ENCODE measurements at regions not wholly inside any gene's neighbourhood (a gene's known extent, or its start where the extent isn't known, plus 50 kb on each side); places are given as distances from the start of the nearest gene placed in this dataset.

DNA sequence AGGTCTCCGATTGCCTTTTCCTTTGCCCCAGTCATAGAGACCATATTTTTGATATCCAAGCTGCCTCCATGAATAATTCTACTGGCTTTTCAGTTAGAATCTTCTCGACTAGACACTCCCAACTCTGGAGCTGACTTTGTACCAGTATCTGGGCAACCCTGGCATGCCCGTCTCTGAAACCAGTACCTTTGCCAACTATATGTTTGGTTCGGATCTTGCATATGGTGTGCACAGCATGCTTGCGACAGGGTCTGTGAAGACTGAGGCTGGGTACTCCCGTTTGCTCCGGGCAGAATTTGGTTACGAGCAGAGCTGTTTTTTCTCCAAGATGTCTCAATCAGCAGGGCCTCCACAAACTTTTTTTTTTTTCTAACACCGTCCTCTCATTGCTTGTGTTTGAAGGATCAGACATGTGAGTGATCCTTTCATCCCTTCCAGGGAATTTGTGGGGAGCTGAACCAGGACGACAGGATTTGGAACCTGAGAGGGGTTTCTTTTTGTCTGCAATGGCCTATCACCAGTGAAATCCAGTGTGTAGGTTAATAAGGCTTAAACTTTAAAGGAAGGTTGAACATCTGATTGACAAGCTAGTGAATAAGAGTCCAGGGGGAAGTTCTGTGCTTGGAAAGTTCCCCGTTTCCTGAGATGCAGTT lies 322.3 kb downstream of the MYCN start:
- no peak for DNase-seq (ENCODE audit: low read depth in 1 of 2, low spot score in 1 of 2)

DNA sequence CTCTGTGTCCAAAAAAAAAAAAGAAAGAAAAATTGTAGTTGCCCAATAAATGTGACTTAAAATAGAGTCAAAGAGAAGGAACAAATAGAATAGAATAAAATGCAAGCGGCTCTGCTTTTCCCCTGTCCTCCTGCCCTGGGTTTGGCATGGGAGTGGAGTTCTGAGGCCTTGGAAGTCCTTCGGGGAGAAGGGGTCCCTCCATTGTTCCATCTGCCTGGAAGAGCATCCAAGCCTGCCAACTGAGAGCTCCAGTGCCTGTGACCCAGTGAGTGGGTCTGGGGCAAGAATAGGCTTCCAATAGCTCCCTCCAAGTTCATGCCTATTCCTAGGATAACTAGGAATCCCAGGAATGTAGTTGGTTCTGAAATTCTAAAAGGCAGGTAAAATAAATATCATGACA lies 321.4 kb downstream of the MYCN start:
- DNase-seq (ENCODE audit: low read depth in 1 of 2, low spot score in 1 of 2), result no peak

DNA sequence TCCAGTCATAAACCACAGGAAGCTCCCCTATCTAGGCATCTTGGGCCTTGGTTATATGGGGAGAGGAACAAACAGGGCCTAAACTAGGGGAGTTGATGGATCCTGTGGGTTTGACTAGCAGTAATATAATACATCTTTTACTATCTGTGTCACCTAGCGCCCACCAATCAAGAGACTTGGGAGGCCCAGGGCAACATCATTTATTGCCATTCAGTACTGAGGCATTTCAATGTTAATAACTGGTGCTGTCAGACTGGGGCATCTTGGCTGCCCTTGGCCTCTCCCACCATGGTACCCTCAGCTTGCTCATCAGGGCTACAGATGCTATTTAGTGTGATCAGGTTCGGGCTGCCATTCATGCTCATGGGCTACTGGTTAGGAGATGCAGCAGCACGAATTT lies 320.7 kb downstream of the MYCN start:
- no peak for DNase-seq (ENCODE audit: low read depth in 1 of 2, low spot score in 1 of 2)

DNA sequence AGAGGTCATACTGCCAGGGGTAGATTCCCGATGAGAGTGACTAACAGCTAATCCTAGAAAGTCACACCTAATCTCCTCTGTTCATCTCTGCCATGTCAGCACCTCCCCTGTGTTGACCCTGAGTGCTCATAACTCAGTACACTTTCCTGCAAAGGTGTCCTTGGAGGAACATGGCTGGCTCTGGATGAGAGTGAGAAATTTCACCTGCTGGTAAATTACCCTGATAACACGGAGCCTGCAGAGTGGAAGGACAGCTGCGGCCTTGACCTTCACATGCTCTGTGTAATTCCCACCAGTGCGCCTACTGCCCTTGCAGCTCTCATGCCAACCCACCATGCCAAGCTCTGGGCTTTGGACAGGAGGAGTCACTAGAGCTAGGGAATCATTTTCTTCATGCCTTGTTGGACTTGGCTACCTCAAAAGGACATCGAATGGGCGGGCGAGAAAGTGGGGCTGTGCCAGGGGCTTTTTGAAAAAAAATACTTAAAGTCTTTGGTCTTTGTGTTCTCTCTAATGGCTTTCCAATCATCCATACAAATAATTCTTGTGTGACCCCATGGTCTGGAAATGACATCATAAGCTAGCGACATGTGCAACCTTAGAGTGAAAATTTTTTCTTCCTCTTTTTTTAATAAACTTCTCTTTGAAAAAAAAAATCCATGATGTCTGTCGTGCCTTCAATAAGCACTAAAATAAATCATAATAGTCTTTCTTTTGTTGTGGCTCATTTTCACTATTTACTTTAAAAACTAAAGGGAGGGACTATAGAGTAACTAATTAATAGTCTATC lies 319.9 kb downstream of the MYCN start:
- no peak for DNase-seq (ENCODE audit: low read depth in 1 of 2, low spot score in 1 of 2)

DNA sequence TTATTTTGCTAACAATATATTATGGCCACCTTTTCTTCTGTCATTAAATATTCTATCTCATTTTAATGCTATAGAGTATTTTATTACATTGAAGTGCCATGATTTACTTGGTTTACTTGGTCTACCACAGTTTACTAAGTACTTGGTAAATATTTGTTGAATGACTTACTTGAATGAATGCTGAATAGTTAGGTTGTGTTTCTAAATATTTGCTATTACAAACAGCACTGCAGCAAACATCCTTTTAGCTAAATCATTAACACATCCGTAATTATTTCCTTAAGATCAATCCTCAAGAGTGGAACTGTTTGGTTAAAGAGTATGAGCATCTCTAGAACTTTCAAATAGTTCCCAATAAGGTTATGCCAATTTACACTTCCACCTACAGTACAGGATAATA lies 318.7 kb downstream of the MYCN start:
- no peak for DNase-seq (ENCODE audit: low read depth in 1 of 2, low spot score in 1 of 2)

DNA sequence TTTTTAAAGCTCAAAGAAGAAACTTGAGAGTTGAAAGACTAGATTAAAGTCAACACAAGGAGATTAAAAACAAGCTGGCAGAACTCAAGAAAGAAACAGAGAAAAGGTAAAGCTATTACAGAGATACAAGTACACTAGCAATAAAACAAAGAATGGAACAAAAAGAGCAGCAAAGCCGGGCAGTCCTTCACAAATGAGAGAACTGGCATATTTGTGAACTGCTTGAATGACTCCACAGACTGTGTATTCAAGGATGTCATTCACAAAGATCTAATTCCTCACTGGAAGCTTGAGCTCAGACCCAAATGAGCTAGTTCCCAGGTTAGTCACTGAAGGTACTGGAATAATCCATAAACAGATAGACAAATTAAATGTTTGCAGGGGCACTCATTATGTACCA lies 318.0 kb downstream of the MYCN start:
- DNase-seq (ENCODE audit: low read depth in 1 of 2, low spot score in 1 of 2), result no peak

DNA sequence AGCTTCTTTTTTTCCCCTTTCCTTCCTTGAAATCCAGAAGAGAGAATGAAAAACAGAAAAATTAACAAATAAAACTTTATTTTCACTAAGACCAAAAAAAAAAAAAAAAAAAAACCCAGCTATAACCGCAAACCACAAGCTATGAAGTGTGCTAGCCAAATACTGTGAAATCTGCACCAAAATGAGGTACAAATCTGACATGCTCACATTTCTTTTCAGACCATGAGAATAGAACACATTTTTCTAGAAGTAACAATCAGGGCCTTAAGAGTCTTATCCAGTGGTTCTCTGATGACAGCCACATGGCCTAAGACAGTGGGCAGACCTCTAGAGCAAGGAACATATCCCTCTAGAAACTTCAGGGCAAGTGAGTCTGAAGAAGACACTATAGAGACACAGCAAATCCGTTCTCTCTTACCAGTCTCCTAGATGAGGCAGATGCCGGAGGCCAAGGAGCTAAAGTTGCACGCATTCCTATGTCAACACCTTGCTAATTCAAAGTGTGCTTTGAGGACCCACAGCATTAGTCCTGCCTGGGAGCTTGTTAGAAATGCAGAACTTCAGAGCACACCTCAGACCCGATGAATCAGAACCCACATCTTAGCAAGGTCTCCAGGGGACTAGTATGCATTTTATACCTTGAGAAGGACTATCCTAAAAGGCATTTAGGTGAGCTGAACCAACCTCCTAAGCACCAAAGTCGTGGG lies 317.1 kb downstream of the MYCN start:
- DNase-seq (ENCODE audit: low read depth in 1 of 2, low spot score in 1 of 2), result no peak

DNA sequence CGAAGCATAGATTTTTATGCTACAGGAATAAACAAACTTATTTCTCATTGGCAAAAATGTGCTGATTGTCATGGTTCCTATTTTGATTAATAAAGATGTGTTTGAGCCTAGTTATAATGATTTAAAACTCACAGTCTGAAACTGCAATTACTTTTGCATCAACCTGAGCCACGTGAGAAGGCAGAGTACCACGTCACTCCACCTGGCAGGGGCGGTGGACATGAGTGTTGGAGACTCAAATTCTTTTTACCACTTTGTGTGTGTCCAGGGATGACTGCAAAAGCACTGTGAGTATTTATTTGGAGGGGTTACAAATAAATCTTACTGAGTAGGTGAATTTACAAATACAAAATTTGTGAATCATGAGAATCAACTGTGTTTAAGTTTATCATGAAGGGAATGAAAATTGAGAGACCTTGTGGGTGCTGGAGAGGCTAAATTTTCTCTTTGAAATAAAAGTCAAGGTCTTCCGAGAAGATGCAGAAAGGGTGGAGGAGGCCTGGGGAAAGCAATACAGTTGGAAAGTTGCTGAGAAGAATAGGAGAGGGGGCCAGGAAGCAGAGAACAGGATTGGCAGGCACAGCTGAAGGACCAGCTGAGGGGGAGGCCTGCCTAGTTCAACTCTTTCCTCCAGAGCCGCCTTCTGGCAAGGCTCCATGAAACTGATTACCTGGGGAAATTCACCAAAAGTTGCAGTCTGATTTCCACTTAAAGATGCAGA lies 316.4 kb downstream of the MYCN start:
- DNase-seq (ENCODE audit: low read depth in 1 of 2, low spot score in 1 of 2), result no peak

DNA sequence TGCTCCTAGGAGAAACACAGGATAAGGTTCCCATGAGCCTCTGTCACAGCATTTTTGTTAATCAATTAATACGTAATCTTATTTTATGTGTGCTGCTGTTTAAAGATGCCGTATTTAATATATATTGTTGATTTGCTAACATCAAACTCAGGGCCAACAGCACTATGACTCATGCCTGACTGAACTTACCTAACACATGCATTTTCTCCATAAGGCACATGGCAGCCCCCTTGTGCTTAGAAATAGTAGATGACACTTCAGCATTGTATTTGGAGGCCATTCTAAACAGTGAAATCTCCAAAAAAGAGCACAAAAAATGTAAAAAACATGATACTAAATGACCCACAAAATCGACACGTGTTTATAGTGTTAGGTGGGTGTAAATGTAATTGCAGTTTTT lies 314.8 kb downstream of the MYCN start:
- DNase-seq (ENCODE audit: low read depth in 1 of 2, low spot score in 1 of 2), result no peak

DNA sequence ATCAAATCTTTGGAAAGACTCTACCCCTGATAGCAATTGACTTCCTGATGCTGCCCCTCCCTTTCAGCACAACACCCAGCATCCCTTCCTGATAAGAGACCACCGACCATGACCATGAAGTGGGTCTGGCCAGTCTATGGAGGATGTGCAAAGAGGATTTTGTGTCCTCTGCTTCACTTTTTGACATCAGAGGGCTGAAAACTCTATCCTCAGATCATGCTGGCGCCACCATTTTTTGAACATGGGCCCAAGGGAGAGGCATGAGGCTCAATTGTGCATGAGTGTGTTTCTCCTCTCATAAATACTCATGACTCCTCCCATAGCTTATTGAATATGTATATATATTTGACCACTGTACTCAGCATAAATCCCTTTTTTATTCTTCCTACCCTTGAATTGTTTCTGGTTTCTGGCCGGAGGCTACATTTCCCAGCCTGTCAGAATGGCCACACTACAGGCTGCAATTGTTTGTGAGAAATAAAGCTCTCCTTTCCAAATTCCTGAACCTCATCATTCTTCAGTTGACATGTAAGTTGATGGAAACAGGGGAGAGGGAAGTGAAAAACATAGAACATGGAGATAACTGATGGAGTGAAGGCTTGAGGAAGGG lies 314.1 kb downstream of the MYCN start:
- DNase-seq (ENCODE audit: low read depth in 1 of 2, low spot score in 1 of 2), result no peak

DNA sequence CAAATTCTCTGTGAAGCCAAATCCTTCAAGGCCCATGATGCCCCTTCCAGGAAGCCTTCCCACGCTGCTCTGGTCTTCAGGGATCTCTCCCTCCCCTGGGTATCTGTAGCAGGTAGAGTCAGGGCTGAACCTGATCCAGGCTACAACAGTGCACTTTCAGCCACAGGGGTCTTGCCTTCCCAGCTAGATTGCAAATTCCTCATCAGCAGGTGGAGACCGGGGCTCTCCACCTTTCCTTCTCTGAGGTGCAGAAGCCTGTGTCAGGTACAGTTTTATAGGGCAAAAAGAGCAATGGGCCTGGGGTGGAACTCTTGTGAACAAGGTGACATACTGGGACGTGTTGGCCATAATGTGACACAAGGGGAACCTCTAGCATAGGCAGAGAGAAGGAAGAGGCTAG lies 312.9 kb downstream of the MYCN start:
- no peak for DNase-seq (ENCODE audit: low read depth in 1 of 2, low spot score in 1 of 2)

DNA sequence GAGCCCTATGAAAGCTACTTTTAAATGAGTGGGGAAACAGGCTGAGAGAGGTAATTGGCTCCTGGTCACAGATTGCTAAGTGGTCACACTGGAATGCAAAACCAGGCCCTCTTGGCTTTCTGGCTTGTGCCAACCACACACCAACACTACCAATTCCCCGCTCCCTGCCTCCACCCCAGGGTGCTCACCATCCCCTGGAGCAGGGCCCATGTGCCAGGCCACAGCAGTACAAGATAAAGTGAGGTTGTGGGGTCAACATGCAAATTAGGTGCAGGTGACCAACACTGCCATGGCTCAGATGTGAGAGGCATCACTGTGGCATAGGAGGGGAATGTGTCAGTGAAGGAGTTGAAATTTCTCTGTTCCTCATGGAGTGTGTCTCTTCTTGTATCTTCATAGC lies 312.5 kb downstream of the MYCN start:
- DNase-seq (ENCODE audit: low read depth in 1 of 2, low spot score in 1 of 2), result no peak

DNA sequence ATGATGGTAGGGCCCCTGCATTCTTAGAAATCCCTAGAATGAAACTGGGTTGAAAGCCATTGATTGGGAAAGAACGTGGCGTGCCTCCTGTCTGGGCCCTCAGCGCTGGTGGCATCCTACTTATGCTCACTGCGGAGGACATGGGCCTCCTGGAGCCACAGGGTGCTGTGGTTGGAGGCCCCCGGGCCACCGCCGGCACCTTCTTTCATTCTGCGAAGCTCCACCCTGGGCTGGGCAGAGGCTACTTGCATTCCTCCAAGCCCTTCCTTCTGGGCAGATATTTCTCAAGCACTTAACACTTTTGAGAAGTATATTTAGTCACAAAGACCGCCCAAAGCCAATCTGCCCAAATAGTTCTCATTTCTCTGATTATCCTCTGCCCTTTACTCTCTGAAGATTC lies 311.9 kb downstream of the MYCN start:
- DNase-seq (ENCODE audit: low read depth in 1 of 2, low spot score in 1 of 2), result no peak

DNA sequence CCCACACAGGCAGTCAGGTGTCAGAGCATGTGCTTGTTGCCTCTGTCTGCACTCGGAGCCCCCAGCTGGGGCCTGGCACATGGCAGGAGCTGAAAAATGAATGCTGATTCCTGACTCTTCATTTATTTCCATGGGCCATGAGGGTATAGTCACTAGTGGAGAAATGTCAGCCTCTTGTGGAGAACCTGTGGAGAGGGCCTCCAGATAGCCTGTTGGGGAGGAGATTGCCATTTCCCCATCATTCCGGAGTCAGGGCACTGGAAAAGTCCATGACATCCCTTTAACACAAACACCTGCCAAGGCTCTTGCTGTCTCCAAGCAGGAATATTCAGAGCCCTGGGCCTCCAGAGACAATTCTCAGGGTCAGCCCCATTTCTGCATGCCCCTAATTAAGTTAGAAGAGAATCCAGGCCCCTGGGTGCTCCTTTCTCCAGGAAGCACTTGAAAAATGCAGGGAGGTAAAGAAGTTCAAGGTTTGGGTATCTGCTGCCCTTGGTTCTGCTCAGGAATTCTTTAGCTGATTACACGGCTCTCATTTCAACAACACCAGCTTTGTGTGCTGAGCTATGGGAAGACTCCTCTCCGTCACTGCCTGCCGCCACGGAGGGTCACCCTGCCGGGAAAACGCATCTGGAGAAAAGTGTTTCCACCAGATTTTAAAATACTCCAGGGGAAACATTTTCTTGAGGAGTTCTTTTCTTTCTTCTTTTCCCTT lies 311.3 kb downstream of the MYCN start:
- DNase-seq (ENCODE audit: low read depth in 1 of 2, low spot score in 1 of 2), result no peak

DNA sequence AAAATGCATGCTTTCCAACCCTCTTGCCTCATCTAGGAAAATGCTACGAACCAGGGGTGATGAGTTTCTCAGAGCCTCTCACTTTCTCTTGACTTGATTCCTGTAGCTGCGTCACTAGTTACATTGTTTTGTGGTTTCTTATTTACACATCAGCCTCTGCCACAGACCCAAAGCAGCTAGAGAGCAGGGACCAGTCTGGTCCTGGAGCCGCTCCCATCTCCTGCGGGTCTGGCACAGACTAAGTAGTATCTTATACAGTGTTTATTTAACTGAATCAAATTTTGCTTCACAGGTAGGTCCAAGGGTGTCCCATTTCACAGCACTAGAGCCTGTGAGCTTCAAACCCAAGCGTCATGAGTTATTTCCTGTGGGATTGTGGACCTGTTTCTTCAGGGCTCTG lies 310.5 kb downstream of the MYCN start:
- no peak for DNase-seq (ENCODE audit: low read depth in 1 of 2, low spot score in 1 of 2)

DNA sequence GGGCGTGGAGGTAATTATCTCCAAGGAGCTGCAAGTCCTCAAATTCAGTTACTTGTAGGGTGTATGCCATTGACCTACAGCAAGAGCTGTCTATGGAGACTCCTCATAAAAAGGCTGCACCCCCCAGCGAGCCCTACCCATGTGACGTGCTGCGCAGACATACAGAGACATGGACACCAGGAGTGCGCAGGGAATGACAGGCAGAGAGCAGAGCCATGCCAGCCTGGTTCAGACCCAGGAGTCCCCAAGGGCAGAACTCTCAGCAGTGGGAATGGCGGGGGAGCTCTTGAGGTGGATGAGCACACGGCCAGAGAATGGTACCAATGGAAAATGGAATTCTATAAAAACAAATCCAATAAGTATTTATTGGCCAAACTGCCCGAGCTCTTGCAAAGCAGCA lies 310.1 kb downstream of the MYCN start:
- DNase-seq (ENCODE audit: low read depth in 1 of 2, low spot score in 1 of 2), result no peak

DNA sequence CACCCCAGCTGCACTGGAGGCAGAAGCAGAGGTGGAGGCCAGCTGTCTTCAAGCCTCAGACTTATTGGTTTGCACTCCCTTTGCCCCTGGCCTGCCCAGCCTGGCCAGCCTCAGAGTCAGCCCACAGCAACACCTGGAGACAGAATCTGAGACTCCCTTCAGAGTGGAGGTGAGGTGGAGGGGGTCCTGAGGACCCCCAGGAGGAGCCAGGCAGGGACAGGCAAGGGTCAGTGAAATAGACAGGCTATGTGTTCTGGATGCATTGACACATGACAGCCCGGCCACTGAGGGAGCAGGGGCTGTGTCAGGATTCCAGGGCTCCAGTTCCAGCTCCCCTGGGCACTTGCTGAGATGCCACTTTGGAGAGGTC lies 309.7 kb downstream of the MYCN start:
- no peak for DNase-seq (ENCODE audit: low read depth in 1 of 2, low spot score in 1 of 2)

DNA sequence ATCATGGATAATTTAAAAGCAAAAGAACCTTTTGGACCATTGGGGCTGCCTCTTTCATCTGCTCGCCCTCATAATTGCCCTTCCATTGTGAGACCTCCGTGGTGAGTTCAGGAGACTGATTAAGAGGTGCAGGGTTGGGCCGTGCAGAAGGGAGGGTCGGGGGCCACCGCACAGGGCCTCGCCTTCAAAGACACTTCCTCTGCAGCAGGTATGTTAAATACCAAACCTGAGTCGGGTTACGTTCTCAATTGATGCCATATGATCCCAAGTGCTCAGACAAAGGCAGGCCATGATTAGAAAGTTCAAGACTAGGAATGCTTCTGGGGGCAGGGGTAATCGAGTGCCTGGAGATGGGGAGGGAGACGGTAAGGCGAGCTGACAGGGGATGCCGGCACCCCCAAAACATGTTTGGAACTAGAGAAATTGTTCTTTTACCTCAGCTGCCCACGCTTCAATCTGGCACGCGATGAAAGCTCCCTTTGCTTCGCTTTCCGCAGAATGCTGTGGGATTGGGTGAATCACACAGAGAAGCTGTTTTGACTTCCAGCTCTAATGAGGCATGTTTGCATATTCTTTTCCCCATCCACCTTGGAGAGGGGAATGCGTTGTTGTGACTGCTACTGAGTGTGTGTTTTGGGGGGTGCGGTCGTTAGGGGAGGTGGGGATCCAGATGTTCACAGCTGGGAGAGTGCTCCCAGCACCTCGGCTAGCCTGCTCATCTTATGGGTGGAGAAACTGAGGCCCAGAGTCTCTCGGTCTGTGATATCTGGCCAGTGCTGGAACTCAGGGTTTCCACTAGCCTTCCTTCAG lies 309.1 kb downstream of the MYCN start:
- no peak for DNase-seq (ENCODE audit: low read depth in 1 of 2, low spot score in 1 of 2)

DNA sequence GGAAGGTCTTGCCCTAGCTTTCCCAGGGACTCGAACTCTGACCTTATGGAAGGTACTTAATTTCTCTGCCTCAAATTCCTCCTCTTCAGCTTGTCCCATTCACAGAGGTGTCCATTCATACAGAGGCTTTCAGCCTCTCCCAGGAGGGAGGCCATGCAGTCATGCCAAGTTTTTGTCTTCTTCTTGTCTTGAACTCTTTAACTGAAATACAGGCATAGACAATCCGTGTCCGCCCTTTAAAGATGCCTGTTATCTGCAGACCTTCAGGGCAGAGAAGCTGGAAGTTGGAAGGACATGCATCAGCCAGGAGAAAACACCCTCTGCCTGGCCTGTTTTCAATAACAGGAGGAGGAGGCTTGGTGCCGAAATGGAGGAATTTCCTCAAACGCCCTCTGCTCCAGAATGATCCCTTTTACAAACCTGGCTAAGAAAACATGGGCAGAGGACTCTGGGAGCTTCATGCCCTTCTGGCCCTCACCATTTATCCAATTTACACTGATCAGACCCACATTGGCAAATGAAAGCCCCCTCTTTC lies 308.3 kb downstream of the MYCN start:
- DNase-seq (ENCODE audit: low read depth in 1 of 2, low spot score in 1 of 2), result no peak
